ENCODE measurements at regions not wholly inside any gene's neighbourhood (a gene's known extent, or its start where the extent isn't known, plus 50 kb on each side); places are given as distances from the start of the nearest gene placed in this dataset.

DNA sequence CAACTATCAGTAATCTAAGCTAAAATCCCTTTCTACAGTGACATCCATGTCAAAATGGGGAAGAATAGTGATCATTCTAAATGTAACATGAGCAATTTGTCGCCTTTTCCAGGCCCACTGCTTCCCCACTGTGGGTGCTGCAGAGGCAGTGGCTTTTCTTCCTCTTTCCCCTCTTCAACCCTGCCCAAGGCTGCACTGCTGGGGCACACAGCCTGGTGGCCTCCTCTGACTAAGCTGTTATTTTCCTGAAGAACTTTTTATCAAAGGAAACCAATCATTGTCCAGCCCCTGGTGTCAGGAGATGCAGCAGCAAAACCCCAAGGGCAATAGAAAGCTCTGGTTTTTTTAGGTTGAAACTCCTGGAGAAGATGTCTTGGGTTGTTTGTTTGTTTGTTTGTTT is 117.6 kb upstream of the KLF7 start:
- Histone ChIP-seq H3K36me3 (no peaks in the 10 kb centered on the region), H3K4me1 (no peaks in the 10 kb centered on the region), H3K27me3 (no peaks in the 10 kb centered on the region), H3K27ac (no peak overlapping the region), H3K4me3 (replicated peaks in 1 of 3) (no peak overlapping the region), H3K9me3 (no peaks in the 10 kb centered on the region)
- 83 to 89% methylated on average over 1 of the region's 1 CpG for WGBS, 2 donors
- DNase-seq, result peak in 1 of 2 donors; percentile 2
- TF ChIP-seq, protein P1, sequence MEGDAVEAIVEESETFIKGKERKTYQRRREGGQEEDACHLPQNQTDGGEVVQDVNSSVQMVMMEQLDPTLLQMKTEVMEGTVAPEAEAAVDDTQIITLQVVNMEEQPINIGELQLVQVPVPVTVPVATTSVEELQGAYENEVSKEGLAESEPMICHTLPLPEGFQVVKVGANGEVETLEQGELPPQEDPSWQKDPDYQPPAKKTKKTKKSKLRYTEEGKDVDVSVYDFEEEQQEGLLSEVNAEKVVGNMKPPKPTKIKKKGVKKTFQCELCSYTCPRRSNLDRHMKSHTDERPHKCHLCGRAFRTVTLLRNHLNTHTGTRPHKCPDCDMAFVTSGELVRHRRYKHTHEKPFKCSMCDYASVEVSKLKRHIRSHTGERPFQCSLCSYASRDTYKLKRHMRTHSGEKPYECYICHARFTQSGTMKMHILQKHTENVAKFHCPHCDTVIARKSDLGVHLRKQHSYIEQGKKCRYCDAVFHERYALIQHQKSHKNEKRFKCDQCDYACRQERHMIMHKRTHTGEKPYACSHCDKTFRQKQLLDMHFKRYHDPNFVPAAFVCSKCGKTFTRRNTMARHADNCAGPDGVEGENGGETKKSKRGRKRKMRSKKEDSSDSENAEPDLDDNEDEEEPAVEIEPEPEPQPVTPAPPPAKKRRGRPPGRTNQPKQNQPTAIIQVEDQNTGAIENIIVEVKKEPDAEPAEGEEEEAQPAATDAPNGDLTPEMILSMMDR (IDR thresholded peaks at IDR 0.05), result no peak
- no peak for TF ChIP-seq POLR2A (IDR thresholded peaks at IDR 0.05)
- intact Hi-C loops (cut with DNase I), result no loop called here

DNA sequence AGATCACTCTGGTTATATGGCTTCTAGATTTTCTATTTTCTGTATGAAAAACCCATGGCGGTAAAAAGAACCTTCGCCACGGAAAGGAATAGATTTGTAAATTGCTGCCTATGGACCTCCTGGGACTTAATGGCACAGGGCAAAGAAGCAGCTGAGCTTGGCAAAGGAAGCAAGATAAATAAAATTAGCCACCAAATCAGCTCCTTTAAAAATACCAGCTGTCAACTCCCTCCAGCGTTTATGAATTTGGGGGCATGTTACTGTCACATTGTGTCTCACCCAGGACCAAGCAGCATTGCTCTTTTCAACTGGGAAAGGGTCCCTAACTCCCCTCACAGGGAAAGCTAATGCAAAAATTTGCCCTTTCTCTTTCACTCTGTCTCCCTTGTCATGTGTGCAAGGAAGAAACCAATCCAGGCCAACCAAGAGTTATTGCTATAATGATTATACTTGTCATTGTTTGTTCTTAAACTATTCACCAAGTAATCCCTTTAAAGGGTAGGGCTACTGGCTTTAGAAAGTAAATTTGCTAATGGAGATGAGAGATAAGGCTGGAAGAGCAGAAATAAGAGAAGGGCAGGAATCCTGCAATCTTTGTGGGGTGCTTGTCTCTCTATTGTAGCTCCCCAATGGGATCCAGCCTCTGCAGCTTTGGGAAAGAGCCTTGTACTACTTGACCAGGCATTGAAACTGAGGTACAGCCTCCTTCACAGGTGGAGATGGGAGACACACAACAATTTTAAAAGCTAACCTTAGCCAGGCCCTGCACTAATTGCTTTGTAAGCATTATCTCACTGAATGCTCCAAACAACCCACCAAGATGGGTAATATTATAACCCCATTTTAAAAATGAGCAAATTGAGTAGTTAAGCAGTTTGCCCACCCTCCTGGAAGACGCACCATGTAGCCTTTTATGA is 119.1 kb upstream of the KLF7 start:
- Histone ChIP-seq H3K36me3 (no peaks in the 10 kb centered on the region), H3K9me3 (no peaks in the 10 kb centered on the region), H3K4me1 (no peaks in the 10 kb centered on the region), H3K27ac (no peak overlapping the region), H3K4me3 (replicated peaks in 1 of 3) (no peak overlapping the region), H3K27me3 (no peaks in the 10 kb centered on the region)
- intact Hi-C loops (cut with DNase I), result no loop called here
- DNase-seq, result no peak
- TF ChIP-seq POLR2A (IDR thresholded peaks at IDR 0.05), result no peak
- TF ChIP-seq, protein P1 (IDR thresholded peaks at IDR 0.05), result no peak
- 83 to 93% methylated on average over 5 of the region's 5 CpGs for WGBS, 2 donors

DNA sequence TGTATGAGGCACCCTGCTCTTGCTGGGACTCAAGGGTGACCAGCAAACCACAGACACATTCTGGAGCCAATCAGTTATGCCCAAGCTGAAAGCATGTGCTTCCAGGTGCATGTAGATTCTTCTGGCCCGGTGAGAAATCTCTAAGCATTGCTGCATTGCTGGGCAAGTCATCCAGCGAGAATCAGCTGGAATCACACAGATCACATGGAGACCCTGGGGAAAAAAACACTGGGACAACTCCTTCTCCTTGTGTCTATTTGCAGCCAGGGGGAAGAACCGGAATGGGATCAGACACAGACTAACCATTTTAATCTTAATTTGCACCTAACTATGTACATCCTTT is 119.7 kb upstream of the KLF7 start:
- TF ChIP-seq, protein P1 (IDR thresholded peaks at IDR 0.05), result no peak
- no peak for TF ChIP-seq POLR2A (IDR thresholded peaks at IDR 0.05)
- H3K4me1 ChIP-seq, result no peaks in the 10 kb centered on the region
- H3K27ac ChIP-seq, result no peak overlapping the region
- intact Hi-C loops (cut with DNase I), result no loop called here
- WGBS, 2 donors, result 43 to 49% methylated on average over 3 of the region's 3 CpGs
- H3K27me3 ChIP-seq, result no peaks in the 10 kb centered on the region
- H3K36me3 ChIP-seq, result no peaks in the 10 kb centered on the region
- no peaks in the 10 kb centered on the region for H3K9me3 ChIP-seq
- DNase-seq, result no peak
- H3K4me3 ChIP-seq (replicated peaks in 1 of 3), result no peak overlapping the region

DNA sequence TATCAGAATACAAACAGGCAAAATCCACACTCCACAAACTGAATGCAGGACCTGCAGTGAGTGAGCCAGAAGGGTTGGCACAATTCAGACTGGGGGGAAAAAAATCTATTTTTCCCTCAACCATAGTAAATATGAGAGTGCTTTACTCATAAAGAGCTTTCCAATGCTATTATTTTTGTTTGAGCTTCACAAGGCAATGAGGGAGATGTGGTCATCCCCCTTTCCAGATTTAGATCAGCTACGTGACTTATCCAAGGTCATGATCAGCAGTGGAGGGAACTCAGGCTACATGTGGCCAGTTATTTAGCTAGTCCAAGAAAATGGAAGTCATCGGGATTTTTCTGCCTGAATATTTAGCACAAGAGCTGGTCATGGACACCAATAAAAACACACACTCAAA is 120.4 kb upstream of the KLF7 start:
- no peak overlapping the region for H3K4me3 ChIP-seq (replicated peaks in 1 of 3)
- no peaks in the 10 kb centered on the region for H3K36me3 ChIP-seq
- H3K9me3 ChIP-seq, result no peaks in the 10 kb centered on the region
- TF ChIP-seq, protein P1 (IDR thresholded peaks at IDR 0.05), result no peak
- no peak for TF ChIP-seq POLR2A (IDR thresholded peaks at IDR 0.05)
- 86 to 88% methylated on average over 2 of the region's 2 CpGs for WGBS, 2 donors
- H3K4me1 ChIP-seq, result no peaks in the 10 kb centered on the region
- H3K27ac ChIP-seq, result no peak overlapping the region
- no peaks in the 10 kb centered on the region for H3K27me3 ChIP-seq
- DNase-seq, result no peak
- intact Hi-C loops (cut with DNase I), result no loop called here

DNA sequence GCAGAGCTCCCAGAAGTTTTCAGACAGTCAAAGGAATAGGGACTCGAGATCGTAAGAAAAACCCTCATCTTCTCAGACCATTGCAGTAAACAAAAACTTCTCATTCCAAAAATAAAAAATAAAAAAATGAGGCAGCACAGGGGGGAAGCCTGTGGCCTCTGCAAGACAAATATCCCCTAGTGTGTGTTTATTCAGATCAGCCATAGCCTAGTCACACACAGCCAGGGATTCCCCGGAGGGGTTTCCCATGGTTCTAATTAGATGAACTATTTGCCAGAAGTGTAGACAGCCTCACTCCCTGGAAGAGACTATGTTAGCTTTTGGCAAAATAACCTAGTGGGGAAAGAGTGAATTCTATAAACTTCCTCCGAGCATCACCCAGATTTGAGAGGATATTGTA is 122.9 kb upstream of the KLF7 start:
- DNase-seq, result no peak
- Histone ChIP-seq H3K27ac (no peak overlapping the region), H3K36me3 (no peaks in the 10 kb centered on the region), H3K27me3 (no peaks in the 10 kb centered on the region), H3K9me3 (no peaks in the 10 kb centered on the region), H3K4me1 (no peaks in the 10 kb centered on the region), H3K4me3 (replicated peaks in 1 of 3) (no peak overlapping the region)
- 54 to 55% methylated on average over 4 of the region's 4 CpGs for WGBS, 2 donors
- TF ChIP-seq, protein P1 (IDR thresholded peaks at IDR 0.05), result no peak
- no peak for TF ChIP-seq POLR2A (IDR thresholded peaks at IDR 0.05)
- intact Hi-C loops (cut with DNase I), result no loop called here

Measured in thyroid gland (tissue), 4 donors.